HUDEP-2 (cell line): ENCODE measurements at regions not wholly inside any gene's neighbourhood (a gene's known extent, or its start where the extent isn't known, plus 50 kb on each side); places are given as distances from the start of the nearest gene placed in this dataset.

Experiments
- DNase-seq, 76 experiments: peaks; one replicate each; lab custom pipeline; 2025; ENCODE audit not compliant: unreplicated experiment in 76 of 76; lab: John Stamatoyannopoulos, UW

DNA sequence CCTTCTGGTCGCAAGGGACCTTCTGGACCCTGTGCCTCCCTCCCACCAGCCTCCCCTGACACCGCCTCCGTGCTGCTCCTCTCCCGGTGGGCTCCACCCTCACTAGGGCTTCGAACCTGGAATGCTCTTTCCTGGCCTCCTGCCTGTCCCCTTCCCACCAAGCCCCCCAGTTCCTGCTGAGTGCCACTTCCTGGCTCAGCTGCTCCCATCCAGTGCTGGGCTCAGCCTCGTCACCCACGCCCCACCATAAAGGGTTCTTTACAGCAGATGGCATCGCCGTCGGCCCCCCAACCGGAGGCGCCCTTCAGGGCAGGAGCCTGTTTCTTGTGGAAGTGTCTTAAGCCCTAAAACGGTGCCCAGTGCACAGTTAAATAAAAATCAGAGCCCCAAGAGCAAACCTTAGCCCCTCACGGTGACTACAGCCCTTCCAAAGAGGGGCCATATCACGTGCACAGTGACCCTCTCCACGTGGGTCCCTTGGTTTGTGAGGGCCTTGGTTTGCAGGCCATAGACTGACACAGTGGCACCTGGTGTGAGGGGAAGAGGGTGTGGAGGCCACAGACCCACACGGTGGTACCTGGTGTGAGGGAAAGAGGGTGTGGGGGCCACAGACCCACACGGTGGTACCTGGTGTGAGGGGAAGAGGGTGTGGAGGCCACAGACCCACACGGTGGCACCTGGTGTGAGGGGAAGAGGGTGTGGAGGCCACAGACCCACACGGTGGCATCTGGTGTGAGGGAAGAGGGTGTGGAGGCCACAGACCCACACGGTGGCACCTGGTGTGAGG, 111.4 kb downstream of the METRNL start:
- no peak for DNase-seq

- DNase-seq = no peak
These were observed 112.2 kb downstream of the METRNL start for GRCh38 chr17:83191388-83192160.

DNA sequence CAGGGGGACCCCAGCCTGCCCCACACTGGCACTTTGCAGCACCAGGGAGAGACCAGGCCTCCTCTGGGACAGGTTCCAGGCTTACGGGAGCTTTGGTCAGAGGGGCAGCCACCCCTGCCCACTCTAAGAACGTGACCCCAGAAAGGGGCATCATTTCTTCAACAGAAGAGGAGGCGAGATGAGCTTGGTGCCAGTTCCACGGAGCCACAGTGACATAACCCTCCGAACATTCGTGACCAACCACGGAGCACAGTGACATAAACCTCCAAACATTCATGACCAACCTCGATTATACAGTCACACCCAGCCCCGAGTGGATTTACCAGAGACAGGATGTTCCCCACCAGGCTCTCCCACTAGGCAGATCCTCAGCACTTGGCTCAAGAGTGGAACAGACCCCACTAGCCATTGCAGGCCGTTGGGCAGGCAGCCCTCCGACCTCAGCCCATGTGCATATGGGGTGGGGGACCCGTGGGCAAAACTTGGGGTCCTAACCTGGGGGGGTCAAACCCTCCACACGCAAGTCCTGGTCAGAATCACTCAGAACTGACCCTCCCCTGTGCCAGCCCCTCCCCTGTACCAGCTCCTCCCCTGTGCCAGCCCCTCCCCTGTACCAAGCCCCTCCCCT, 112.9 kb downstream of the METRNL start:
- DNase-seq = no peak

DNA sequence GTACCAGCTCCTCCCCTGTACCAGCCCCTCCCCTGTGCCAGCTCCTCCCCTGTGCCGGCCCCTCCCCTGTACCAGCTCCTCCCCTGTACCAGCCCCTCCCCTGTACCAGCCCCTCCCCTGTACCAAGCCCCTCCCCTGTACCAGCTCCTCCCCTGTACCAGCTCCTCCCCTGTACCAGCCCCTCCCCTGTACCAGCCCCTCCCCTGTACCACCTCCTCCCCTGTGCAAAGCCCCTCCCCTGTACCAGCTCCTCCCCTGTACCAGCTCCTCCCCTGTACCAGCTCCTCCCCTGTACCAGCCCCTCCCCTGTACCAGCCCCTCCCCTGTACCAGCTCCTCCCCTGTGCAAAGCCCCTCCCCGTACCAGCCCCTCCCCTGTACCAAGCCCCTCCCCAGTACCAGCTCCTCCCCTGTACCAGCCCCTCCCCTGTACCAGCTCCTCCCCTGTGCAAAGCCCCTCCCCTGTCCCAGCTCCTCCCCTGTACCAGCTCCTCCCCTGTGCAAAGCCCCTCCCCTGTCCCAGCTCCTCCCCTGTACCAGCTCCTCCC, 113.5 kb downstream of the METRNL start:
- DNase-seq = peak in 6 of 76 experiments; percentile 9 to 58 (median 25)

DNA sequence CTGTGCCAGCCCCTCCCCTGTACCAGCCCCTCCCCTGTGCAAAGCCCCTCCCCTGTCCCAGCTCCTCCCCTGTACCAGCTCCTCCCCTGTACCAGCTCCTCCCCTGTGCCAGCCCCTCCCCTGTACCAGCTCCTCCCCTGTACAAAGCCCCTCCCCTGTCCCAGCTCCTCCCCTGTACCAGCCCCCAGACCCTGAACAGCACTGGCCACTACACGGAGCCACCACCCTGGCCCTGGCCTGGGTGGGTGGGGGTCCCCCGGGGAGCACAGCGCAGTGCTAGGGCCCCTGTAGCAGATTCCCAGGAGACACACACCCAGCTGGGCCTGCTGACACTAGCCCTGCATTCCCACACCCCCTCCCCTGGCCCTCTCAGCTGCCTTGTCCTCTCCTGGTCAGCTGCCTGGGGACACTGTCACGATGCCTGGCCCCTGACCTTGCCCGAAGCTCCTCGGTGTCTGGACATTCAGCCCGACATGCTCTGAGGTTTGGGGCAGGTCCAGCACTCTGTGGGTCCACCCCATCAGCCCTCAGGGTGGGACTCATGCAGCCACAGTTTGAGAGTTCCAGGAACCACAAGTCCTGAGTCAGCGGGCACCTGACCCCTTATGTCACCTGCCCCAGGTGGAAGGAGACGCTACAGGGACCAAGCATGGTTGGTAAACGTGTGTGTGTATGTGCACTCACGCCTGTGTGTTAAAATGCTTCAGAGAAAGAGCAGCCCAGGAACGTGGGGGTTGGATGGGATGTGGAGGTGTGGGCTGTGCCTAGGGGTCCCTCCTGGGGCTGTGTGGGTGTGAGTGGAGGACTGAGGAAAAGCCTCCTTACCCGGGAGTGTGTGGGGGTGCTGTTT, 114.2 kb downstream of the METRNL start:
- DNase-seq = peak in 9 of 76 experiments; percentile 14 to 36 (median 20)

DNA sequence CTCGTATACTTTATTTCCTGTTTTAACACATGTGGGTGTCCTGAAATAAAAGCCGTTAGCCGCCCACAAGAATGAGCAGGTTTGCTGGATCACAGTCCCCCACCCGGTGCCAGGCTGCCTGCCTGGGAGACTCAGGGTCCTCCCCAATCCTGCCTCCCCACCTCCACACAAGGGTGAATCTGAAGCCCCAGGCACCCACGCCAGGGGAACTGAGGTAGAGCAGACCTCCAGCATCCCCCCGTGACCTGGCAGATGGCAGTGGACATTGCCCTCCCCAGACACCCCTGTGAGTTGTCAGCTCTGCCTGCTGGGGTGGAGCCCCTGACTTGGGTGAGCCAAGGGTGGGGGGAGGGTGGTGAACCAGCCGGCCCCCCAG, 114.8 kb downstream of the METRNL start:
- no peak for DNase-seq

- no peak for DNase-seq
These were observed 115.4 kb downstream of the METRNL start for GRCh38 chr17:83194761-83195329.

DNA sequence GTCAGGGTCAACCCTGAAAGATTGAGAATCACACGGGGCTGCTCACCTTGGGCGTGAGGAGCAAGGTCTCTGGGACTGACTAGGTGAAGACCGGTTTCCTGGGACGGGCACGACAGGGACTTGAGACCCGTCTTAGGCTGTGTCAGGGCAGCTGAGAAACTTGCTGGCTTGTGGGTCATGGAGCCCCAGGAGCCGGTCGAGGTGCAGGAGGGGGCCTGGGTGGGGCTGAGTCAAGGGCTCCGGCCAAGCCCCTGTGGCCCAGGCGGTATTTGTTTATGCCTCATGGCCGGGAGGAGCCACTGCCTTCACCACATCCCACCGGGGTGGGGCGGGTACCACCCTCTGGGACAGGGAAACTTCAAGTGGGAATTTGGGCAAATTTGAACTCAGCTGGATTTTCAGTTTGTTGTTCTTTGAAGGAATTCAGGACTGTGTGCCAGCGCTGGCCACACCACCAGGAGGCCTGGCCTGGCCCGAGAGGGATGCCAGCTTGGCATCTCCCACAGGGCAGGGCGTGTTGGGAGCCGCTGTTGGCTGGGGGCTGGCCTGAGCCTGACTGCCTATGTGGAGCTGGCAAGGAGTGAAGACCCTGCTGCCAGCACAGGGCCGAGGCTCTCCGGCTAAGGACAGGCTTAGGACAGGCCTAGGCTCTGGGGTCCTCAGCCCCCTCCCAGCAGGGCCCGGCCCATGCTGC, 116.1 kb downstream of the METRNL start:
- no peak for DNase-seq

- no peak for DNase-seq
These were observed 116.6 kb downstream of the METRNL start for GRCh38 chr17:83196024-83196365.

DNA sequence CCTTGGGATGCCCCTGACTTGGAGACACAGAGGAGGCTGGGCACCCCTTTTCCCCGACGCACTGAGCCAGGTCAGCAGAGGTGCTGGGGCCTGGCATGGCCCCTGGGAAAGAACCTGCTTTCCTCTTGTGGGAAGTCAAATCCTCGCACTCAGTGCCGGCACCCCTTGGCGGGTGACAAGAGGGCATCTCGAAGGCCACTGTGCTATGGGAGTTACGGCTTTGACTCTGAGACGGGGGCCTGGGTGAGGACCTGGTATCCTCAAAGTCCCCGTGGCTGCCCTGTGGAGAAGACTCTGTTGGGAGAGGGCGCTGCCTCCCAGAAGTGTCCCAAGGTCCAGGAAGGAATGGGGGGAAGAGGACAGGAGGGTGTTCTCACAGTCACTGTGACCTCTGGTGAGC, 117.0 kb downstream of the METRNL start:
- no peak for DNase-seq

DNA sequence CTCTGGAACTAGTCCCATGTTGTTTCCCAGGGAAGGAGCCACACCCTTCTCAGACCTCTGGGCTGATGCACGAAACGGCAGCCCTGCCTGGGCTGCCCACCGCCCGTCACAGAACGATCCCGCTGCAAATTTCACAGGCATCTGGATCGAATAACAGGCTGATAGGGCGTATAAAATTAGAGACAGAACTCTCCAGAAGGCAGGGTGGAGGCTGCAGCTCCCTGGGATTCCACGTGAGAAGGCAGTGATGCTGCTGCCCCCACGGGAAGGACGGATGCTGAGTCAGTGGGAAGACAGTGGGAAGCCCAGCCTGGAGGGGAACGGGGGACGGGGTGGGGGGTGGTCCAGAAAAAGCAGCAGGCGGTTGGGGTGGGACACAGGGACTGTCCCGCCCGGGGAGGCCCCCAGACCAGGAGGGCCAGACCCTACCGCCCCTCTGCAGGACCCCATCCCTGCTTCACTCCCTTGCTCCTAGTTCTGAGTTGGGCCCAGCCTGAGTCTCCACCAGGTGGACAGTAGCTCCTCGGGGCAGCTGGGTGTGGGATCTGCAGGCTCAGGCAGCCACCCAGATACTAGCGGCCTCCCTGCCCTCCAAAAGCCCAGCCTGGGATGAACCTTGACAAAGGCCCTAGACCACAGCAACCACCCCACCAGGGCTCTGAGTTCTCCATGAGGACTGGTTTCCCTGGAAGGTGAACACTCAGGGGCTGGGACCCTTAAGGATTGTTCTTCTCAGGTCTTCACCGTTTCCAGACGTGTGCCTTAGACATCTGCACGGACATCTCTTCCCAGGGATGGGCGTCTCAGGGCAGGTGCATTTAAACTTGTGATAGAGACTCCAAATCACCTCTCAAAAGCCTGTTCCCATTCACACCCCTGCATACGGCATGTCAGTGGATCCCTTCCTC, 117.8 kb downstream of the METRNL start:
- no peak for DNase-seq

- DNase-seq = no peak
These were observed 119.2 kb downstream of the METRNL start for GRCh38 chr17:83198366-83199341.

GRCh38 chr17:83199500-83200201, 120.2 kb downstream of the METRNL start:
- peak in 1 of 76 experiments; percentile 15 for DNase-seq

DNA sequence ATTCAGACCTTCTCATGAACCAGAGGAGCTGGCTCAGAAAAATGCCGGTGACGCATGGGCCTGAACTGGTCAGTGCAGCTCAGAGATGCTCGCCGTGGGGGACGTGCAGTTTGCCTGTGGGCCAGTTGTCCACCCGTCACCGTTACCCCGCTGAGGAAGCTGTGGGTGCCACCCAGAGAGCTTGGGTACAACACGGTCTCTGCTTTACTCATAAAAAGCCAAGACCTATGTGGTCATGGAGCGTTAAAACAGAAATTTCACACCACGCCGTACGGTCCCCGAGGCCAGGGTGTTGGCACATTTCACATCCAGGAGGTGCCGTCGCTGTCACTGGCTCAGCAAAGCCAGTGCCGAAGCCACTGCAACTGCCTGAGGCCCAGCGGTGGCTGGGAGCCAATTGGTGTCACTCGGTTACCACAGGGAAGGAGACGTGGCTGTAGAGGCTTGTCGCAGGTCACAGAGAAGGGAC, 120.9 kb downstream of the METRNL start:
- DNase-seq = peak in 13 of 76 experiments; percentile 3 to 40 (median 17)

DNA sequence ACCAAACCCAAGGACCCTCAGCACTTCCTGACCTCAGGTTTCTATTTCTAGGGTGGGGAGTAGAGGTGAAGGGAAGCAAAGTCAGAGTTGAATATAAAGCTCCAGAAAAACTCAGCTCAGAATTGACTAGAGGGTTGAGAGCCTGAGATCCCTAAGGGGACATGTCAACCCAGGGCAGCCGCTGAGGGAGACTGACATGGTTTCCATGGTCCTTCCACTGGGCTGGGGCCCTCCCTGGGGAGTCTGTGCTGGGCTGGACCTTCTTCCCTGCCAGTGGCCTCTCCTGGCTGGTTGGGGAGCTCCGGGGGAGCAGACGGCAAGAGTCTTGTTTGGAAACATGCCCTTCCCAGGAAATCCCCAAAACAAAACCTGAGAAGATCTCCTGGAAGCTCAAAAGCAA, 121.3 kb downstream of the METRNL start:
- DNase-seq = no peak

- DNase-seq = no peak
These were observed 122.0 kb downstream of the METRNL start for GRCh38 chr17:83201206-83202001.
